Gastroesophageal sphincter (tissue), 4 donors: ENCODE measurements at regions not wholly inside any gene's neighbourhood (a gene's known extent, or its start where the extent isn't known, plus 50 kb on each side); places are given as distances from the start of the nearest gene placed in this dataset.

Source experiments
- ATAC-seq: fragments of 150-250 bp; one replicate; pipeline ENCODE4 v1.9.1; 2016; ENCODE audit warnings: mild to moderate bottlenecking, moderate library complexity
- H3K27ac ChIP-seq, 4 donors: fragments of 200-600 bp; sonication (generic) in 3 of 4; 1 replicate in 3 of 4; 2 replicates in 1 of 4; pipeline ENCODE4 v1.5.1; 2016 to 2019
- H3K27me3 ChIP-seq: fragments of 200-600 bp; sonication (generic); one replicate; pipeline ENCODE4 v1.5.1; 2019
- H3K36me3 ChIP-seq, 2 donors: fragments of 200-600 bp; sonication (generic); one replicate each; pipeline ENCODE4 v1.5.1; 2019; ENCODE audit warnings: control low read depth in 1 of 2
- H3K4me1 ChIP-seq, 3 donors: fragments of 200-600 bp; sonication (generic); 1 replicate in 2 of 3; 2 replicates in 1 of 3; pipeline ENCODE4 v1.5.1; 2016 to 2019; ENCODE audit warnings: control low read depth in 2 of 3
- H3K4me3 ChIP-seq, 2 donors: fragments of 200-600 bp; sonication (generic); one replicate each; pipeline ENCODE4 v1.5.1; 2019; ENCODE audit warnings: mild to moderate bottlenecking in 1 of 2, moderate library complexity in 1 of 2
- H3K9me3 ChIP-seq, 3 donors: fragments of 200-600 bp; sonication (generic); one replicate each; pipeline ENCODE4 v1.5.1; 2017 to 2019; ENCODE audit warnings: control low read depth in 2 of 3
- CTCF ChIP-seq, 4 experiments: fragments of 200-600 bp in 2 of 4; fragments of 450-650 bp in 2 of 4; sonication (generic) in 1 of 4; IDR thresholded peaks; one replicate each; pipeline ENCODE4 v1.5.1; 2017 to 2019; ENCODE audit warnings: antibody characterized with exemption in 4 of 4, mild to moderate bottlenecking in 2 of 4, moderate library complexity in 2 of 4
- EP300 ChIP-seq: sonication (generic); formaldehyde crosslinking; IDR thresholded peaks from one replicate; pipeline ENCODE4 v1.6.1; 2017; ENCODE audit warnings: antibody characterized with exemption, mild to moderate bottlenecking
- POLR2A ChIP-seq, 2 donors: fragments of 450-650 bp; IDR thresholded peaks; one replicate each; pipeline ENCODE4 v1.6.1; 2017; ENCODE audit warnings: antibody characterized with exemption in 2 of 2, mild to moderate bottlenecking in 2 of 2, moderate library complexity in 1 of 2
- POLR2AphosphoS5 ChIP-seq: sonication (generic); formaldehyde crosslinking; IDR thresholded peaks from one replicate; pipeline ENCODE4 v1.6.1; 2017; ENCODE audit warnings: antibody characterized with exemption
- WGBS, 2 donors: methylation state at CpG; one replicate each; pipeline ENCODE4 v1.1.5; 2018; ENCODE audit warnings: low coverage in 1 of 2; 5-methylcytosine and 5-hydroxymethylcytosine counted together

- Histone ChIP-seq H3K36me3 (no peaks in the 10 kb centered on the region), H3K9me3 (no peaks in the 10 kb centered on the region), H3K4me3 (no peak overlapping the region), H3K27ac (no peak overlapping the region), H3K4me1 (peaks cover 0 to 5% (median 0%) of the 10 kb centered on the region in 3 donors), H3K27me3 (peaks cover 3% of the 10 kb centered on the region)
- no peak for TF ChIP-seq EP300
- no peak for TF ChIP-seq CTCF (IDR thresholded peaks at IDR 0.05)
- TF ChIP-seq POLR2AphosphoS5 = no peak
- TF ChIP-seq POLR2A (IDR thresholded peaks at IDR 0.05) = no peak
- no peak for ATAC-seq
- 64 to 74% methylated on average over 4 to 6 of the region's 6 CpGs for WGBS, 2 donors
Measured at GRCh38 chr2:220684099-220684498, 888.0 kb downstream of the EPHA4 start.

GRCh38 chr2:220687231-220687843 is 884.8 kb downstream of the EPHA4 start:
- H3K4me1 ChIP-seq = peaks cover 0 to 5% (median 0%) of the 10 kb centered on the region in 3 donors
- H3K27me3 ChIP-seq = peaks cover 3% of the 10 kb centered on the region
- TF ChIP-seq POLR2AphosphoS5 (no peak), CTCF (IDR thresholded peaks at IDR 0.05) (peak; percentile 72 to 86 (median 82))
- H3K36me3 ChIP-seq = no peaks in the 10 kb centered on the region
- H3K9me3 ChIP-seq = no peaks in the 10 kb centered on the region
- WGBS, 2 donors = 45 to 48% methylated on average over 14 of the region's 15 CpGs
- H3K4me3 ChIP-seq = no peak overlapping the region
- peak; percentile 66 for ATAC-seq
- no peak overlapping the region for H3K27ac ChIP-seq

- H3K27me3 ChIP-seq = no peaks in the 10 kb centered on the region
- ATAC-seq = no peak
- H3K27ac ChIP-seq = no peak overlapping the region
- no peaks in the 10 kb centered on the region for H3K9me3 ChIP-seq
- H3K4me3 ChIP-seq = no peak overlapping the region
- WGBS, 2 donors = 36 to 56% methylated on average over 3 to 4 of the region's 6 CpGs
- TF ChIP-seq CTCF (IDR thresholded peaks at IDR 0.05) = no peak
- TF ChIP-seq POLR2A (IDR thresholded peaks at IDR 0.05) = no peak
- no peak for TF ChIP-seq POLR2AphosphoS5
- TF ChIP-seq EP300 = no peak
- no peaks in the 10 kb centered on the region for H3K36me3 ChIP-seq
- no peaks in the 10 kb centered on the region for H3K4me1 ChIP-seq
Measured at GRCh38 chr2:220695397-220696279, 876.5 kb downstream of the EPHA4 start.

GRCh38 chr2:220696280-220696669 is 875.8 kb downstream of the EPHA4 start:
- 87% methylated on average over 4 of the region's 6 CpGs; no CpG with 5 or more reads in 1 of the 2 donors for WGBS, 2 donors
- Histone ChIP-seq H3K4me1 (no peaks in the 10 kb centered on the region), H3K4me3 (no peak overlapping the region), H3K9me3 (peaks cover 0 to 5% (median 3%) of the 10 kb centered on the region in 3 donors), H3K27me3 (no peaks in the 10 kb centered on the region), H3K27ac (no peak overlapping the region), H3K36me3 (no peaks in the 10 kb centered on the region)
- no peak for TF ChIP-seq POLR2AphosphoS5
- TF ChIP-seq EP300 = no peak
- no peak for TF ChIP-seq CTCF (IDR thresholded peaks at IDR 0.05)
- no peak for TF ChIP-seq POLR2A (IDR thresholded peaks at IDR 0.05)
- no peak for ATAC-seq
